HUES48 (cell line): ENCODE measurements at regions not wholly inside any gene's neighbourhood (a gene's known extent, or its start where the extent isn't known, plus 50 kb on each side); places are given as distances from the start of the nearest gene placed in this dataset.
"Not testable (repeated sequence)": the region's sequence is repeated elsewhere in the genome, so short reads cannot be mapped to it uniquely, and the experiment has no call there.

Experiments used
- H3K27ac ChIP-seq: one replicate; pipeline ENCODE4 v1.7.0; 2013; ENCODE audit warnings: low read depth, low read length, inconsistent platforms
- H3K27me3 ChIP-seq: 2 replicates; pipeline ENCODE4 v1.6.1; 2013; ENCODE audit warnings: mild to moderate bottlenecking, low read length; ENCODE audit not compliant: control insufficient read depth, insufficient read depth
- H3K36me3 ChIP-seq: 2 replicates; pipeline ENCODE4 v1.6.1; 2013; ENCODE audit warnings: low read length; ENCODE audit not compliant: control insufficient read depth, insufficient read depth
- H3K4me1 ChIP-seq: 2 replicates; pipeline ENCODE4 v1.6.1; 2013; ENCODE audit warnings: mild to moderate bottlenecking, low read length; ENCODE audit not compliant: control insufficient read depth, insufficient read depth
- H3K4me3 ChIP-seq: 2 replicates; pipeline ENCODE4 v1.5.1; 2013; ENCODE audit warnings: mild to moderate bottlenecking, low read depth, low read length
- H3K9ac ChIP-seq: 2 replicates; pipeline ENCODE4 v1.6.1; 2013; ENCODE audit warnings: mild to moderate bottlenecking, low read depth, low read length, moderate library complexity
- H3K9me3 ChIP-seq: 2 replicates; pipeline ENCODE4 v1.6.1; 2013; ENCODE audit warnings: low read length; ENCODE audit not compliant: control insufficient read depth, insufficient read depth

- no peak overlapping the region for H3K9ac ChIP-seq
- H3K36me3 ChIP-seq = no peaks in the 10 kb centered on the region
- no peak overlapping the region for H3K4me3 ChIP-seq
- H3K4me1 ChIP-seq = peaks cover 42% of the 10 kb centered on the region
- H3K27ac ChIP-seq = peak overlapping the region; percentile 6
- no peaks in the 10 kb centered on the region for H3K9me3 ChIP-seq
- H3K27me3 ChIP-seq = no peaks in the 10 kb centered on the region
Observed at GRCh38 chr3:150344079-150344759, 63.9 kb upstream of the TSC22D2 start.

GRCh38 chr3:150342896-150343467 lies 65.1 kb upstream of the TSC22D2 start:
- no peaks in the 10 kb centered on the region for H3K9me3 ChIP-seq
- no peak overlapping the region for H3K4me3 ChIP-seq
- no peak overlapping the region for H3K27ac ChIP-seq
- no peaks in the 10 kb centered on the region for H3K27me3 ChIP-seq
- peaks cover 39% of the 10 kb centered on the region for H3K4me1 ChIP-seq
- no peaks in the 10 kb centered on the region for H3K36me3 ChIP-seq
- no peak overlapping the region for H3K9ac ChIP-seq

GRCh38 chr3:150341891-150342290 lies 66.2 kb upstream of the TSC22D2 start:
- Histone ChIP-seq H3K27ac (no peak overlapping the region), H3K9me3 (no peaks in the 10 kb centered on the region), H3K9ac (no peak overlapping the region), H3K4me1 (peaks cover 32% of the 10 kb centered on the region), H3K36me3 (no peaks in the 10 kb centered on the region), H3K4me3 (no peak overlapping the region), H3K27me3 (no peaks in the 10 kb centered on the region)

GRCh38 chr3:150336363-150336762 lies 71.7 kb upstream of the TSC22D2 start:
- H3K27me3 ChIP-seq, H3K4me3 ChIP-seq, H3K9me3 ChIP-seq, H3K9ac ChIP-seq, H3K36me3 ChIP-seq, H3K27ac ChIP-seq: not testable (repeated sequence)
- H3K4me1 ChIP-seq = peaks cover 19% of the 10 kb centered on the region

- no peaks in the 10 kb centered on the region for H3K27me3 ChIP-seq
- no peaks in the 10 kb centered on the region for H3K36me3 ChIP-seq
- H3K27ac ChIP-seq = peak overlapping the region; percentile 50
- peak overlapping the region; percentile 36 for H3K4me3 ChIP-seq
- no peak overlapping the region for H3K9ac ChIP-seq
- H3K4me1 ChIP-seq = peaks cover 19% of the 10 kb centered on the region
- H3K9me3 ChIP-seq = no peaks in the 10 kb centered on the region
Observed at GRCh38 chr3:150335631-150336030, 72.5 kb upstream of the TSC22D2 start.

GRCh38 chr3:150334974-150335373 lies 73.1 kb upstream of the TSC22D2 start:
- Histone ChIP-seq H3K36me3 (no peaks in the 10 kb centered on the region), H3K4me1 (peaks cover 19% of the 10 kb centered on the region), H3K9me3 (no peaks in the 10 kb centered on the region), H3K27me3 (no peaks in the 10 kb centered on the region), H3K4me3 (no peak overlapping the region), H3K27ac (no peak overlapping the region), H3K9ac (no peak overlapping the region)

- Histone ChIP-seq H3K9ac (no peak overlapping the region), H3K4me1 (peaks cover 19% of the 10 kb centered on the region), H3K36me3 (no peaks in the 10 kb centered on the region), H3K27me3 (no peaks in the 10 kb centered on the region), H3K9me3 (no peaks in the 10 kb centered on the region), H3K27ac (no peak overlapping the region), H3K4me3 (no peak overlapping the region)
Observed at GRCh38 chr3:150333477-150333876, 74.6 kb upstream of the TSC22D2 start.

GRCh38 chr3:150331978-150332568 lies 76.0 kb upstream of the TSC22D2 start:
- H3K4me3 ChIP-seq = no peak overlapping the region
- H3K9ac ChIP-seq = no peak overlapping the region
- no peaks in the 10 kb centered on the region for H3K36me3 ChIP-seq
- H3K9me3 ChIP-seq = no peaks in the 10 kb centered on the region
- peaks cover 19% of the 10 kb centered on the region for H3K4me1 ChIP-seq
- no peak overlapping the region for H3K27ac ChIP-seq
- H3K27me3 ChIP-seq = no peaks in the 10 kb centered on the region

GRCh38 chr3:150330872-150331271 lies 77.2 kb upstream of the TSC22D2 start:
- H3K9ac ChIP-seq = no peak overlapping the region
- no peaks in the 10 kb centered on the region for H3K36me3 ChIP-seq
- no peaks in the 10 kb centered on the region for H3K27me3 ChIP-seq
- H3K27ac ChIP-seq = no peak overlapping the region
- H3K4me3 ChIP-seq = no peak overlapping the region
- H3K4me1 ChIP-seq = peaks cover 17% of the 10 kb centered on the region
- H3K9me3 ChIP-seq = no peaks in the 10 kb centered on the region

- Histone ChIP-seq H3K4me3 (no peak overlapping the region), H3K9ac (no peak overlapping the region), H3K27me3 (no peaks in the 10 kb centered on the region), H3K36me3 (no peaks in the 10 kb centered on the region), H3K9me3 (no peaks in the 10 kb centered on the region), H3K27ac (no peak overlapping the region), H3K4me1 (peaks cover 10% of the 10 kb centered on the region)
Observed at GRCh38 chr3:150330174-150330573, 77.9 kb upstream of the TSC22D2 start.

GRCh38 chr3:150329408-150329807 lies 78.7 kb upstream of the TSC22D2 start:
- H3K4me1 ChIP-seq = peaks cover 4% of the 10 kb centered on the region
- H3K4me3 ChIP-seq = no peak overlapping the region
- no peaks in the 10 kb centered on the region for H3K36me3 ChIP-seq
- H3K9ac ChIP-seq = no peak overlapping the region
- H3K27me3 ChIP-seq = no peaks in the 10 kb centered on the region
- H3K27ac ChIP-seq = no peak overlapping the region
- H3K9me3 ChIP-seq = no peaks in the 10 kb centered on the region
